MM.1S (cell line): ENCODE measurements at regions not wholly inside any gene's neighbourhood (a gene's known extent, or its start where the extent isn't known, plus 50 kb on each side); places are given as distances from the start of the nearest gene placed in this dataset.

Experiments
- DNase-seq: peaks from one replicate; pipeline ENCODE4 v3.0.0-alpha.2; 2015
- H2AFZ ChIP-seq: fragments of 300-600 bp; sonication (generic); 2 replicates; pipeline ENCODE4 v1.6.0; 2016; ENCODE audit warnings: antibody characterized with exemption, low read length
- H3F3A ChIP-seq: fragments of 300-600 bp; sonication (generic); 2 replicates; pipeline ENCODE4 v1.6.1; 2016; ENCODE audit warnings: mild to moderate bottlenecking, antibody characterized with exemption, low read length, moderate library complexity, mixed read lengths; ENCODE audit not compliant: insufficient read depth
- H3K27ac ChIP-seq: fragments of 300-600 bp; sonication (generic); 2 replicates; pipeline ENCODE4 v1.5.1; 2016; ENCODE audit warnings: mild to moderate bottlenecking, low read length
- H3K27me3 ChIP-seq: fragments of 300-600 bp; sonication (generic); replicated peaks from 2 replicates; pipeline ENCODE4 v1.6.0; 2016; ENCODE audit warnings: low read length; ENCODE audit not compliant: insufficient read depth
- H3K36me3 ChIP-seq: fragments of 300-600 bp; sonication (generic); replicated peaks from 2 replicates; pipeline ENCODE4 v1.6.1; 2016; ENCODE audit warnings: mild to moderate bottlenecking, low read length, mixed read lengths; ENCODE audit not compliant: insufficient read depth
- H3K4me1 ChIP-seq: fragments of 300-600 bp; sonication (generic); 2 replicates; pipeline ENCODE4 v1.6.1; 2016; ENCODE audit warnings: low read length, mixed read lengths
- H3K4me2 ChIP-seq: fragments of 300-600 bp; sonication (generic); 2 replicates; pipeline ENCODE4 v1.6.0; 2016; ENCODE audit warnings: low read depth, low read length
- H3K4me3 ChIP-seq: fragments of 300-600 bp; sonication (generic); 2 replicates; pipeline ENCODE4 v1.5.1; 2016; ENCODE audit warnings: low read length, mixed read lengths
- H3K79me2 ChIP-seq: fragments of 300-600 bp; sonication (generic); 2 replicates; pipeline ENCODE4 v1.6.1; 2016; ENCODE audit warnings: mixed run types, low read length, mixed read lengths
- H3K9ac ChIP-seq: fragments of 300-600 bp; sonication (generic); 2 replicates; pipeline ENCODE4 v1.6.1; 2016; ENCODE audit warnings: low read length, mixed read lengths
- H3K9me2 ChIP-seq: fragments of 300-600 bp; sonication (generic); replicated peaks from 2 replicates; pipeline ENCODE4 v1.6.1; 2016; ENCODE audit warnings: mild to moderate bottlenecking, low read length, mixed read lengths; ENCODE audit not compliant: insufficient read depth
- H3K9me3 ChIP-seq: fragments of 300-600 bp; sonication (generic); replicated peaks from 2 replicates; pipeline ENCODE4 v1.6.1; 2016; ENCODE audit warnings: mild to moderate bottlenecking, low read length, mixed read lengths; ENCODE audit not compliant: insufficient read depth
- H4K20me1 ChIP-seq: fragments of 300-600 bp; sonication (generic); 2 replicates; pipeline ENCODE4 v1.6.1; 2016; ENCODE audit warnings: mild to moderate bottlenecking, low read length, moderate library complexity, mixed read lengths; ENCODE audit not compliant: insufficient read depth
- EZH2 ChIP-seq: fragments of 300-600 bp; sonication (generic); optimal IDR thresholded peaks from 2 replicates; pipeline ENCODE3; 2017; ENCODE audit warnings: low read depth, mild to moderate bottlenecking, antibody characterized with exemption, low read length, mixed read lengths
- EZH2phosphoT487 ChIP-seq: fragments of 300-600 bp; sonication (generic); IDR thresholded peaks from 2 replicates; pipeline ENCODE4 v1.6.1; 2018; ENCODE audit warnings: antibody characterized with exemption, low read length
- TF ChIP-seq, protein P1 (sequence below): fragments of 300-600 bp; sonication (generic); IDR thresholded peaks from 2 replicates; pipeline ENCODE4 v1.5.1; 2016; ENCODE audit warnings: antibody characterized with exemption, low read length, mixed read lengths

DNA sequence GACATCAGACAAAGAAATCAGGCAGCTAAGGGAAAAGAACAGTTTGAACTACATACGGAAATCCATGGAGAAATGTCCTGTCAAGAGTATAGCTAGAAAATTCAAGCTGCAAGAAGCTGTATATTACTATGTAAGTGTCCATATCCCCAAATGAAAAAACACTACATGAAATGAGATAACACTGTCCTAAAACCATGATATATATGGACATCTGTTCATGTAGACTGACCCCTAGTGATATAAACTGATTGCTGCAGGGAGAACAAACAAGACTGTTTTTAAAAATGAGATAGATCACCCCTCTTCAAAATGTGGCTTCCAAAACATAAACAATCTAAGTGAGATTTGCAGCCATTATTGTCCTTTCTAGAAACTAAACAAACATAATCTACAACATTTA is 985.6 kb downstream of the EPHA3 start:
- no peak overlapping the region for H3K9ac ChIP-seq
- H3K27me3 ChIP-seq, result no peaks in the 10 kb centered on the region
- H3K27ac ChIP-seq, result no peak overlapping the region
- TF ChIP-seq, protein P1, sequence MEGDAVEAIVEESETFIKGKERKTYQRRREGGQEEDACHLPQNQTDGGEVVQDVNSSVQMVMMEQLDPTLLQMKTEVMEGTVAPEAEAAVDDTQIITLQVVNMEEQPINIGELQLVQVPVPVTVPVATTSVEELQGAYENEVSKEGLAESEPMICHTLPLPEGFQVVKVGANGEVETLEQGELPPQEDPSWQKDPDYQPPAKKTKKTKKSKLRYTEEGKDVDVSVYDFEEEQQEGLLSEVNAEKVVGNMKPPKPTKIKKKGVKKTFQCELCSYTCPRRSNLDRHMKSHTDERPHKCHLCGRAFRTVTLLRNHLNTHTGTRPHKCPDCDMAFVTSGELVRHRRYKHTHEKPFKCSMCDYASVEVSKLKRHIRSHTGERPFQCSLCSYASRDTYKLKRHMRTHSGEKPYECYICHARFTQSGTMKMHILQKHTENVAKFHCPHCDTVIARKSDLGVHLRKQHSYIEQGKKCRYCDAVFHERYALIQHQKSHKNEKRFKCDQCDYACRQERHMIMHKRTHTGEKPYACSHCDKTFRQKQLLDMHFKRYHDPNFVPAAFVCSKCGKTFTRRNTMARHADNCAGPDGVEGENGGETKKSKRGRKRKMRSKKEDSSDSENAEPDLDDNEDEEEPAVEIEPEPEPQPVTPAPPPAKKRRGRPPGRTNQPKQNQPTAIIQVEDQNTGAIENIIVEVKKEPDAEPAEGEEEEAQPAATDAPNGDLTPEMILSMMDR, result peak; percentile 63
- no peak for TF ChIP-seq EZH2
- no peaks in the 10 kb centered on the region for H3F3A ChIP-seq
- no peaks in the 10 kb centered on the region for H3K4me1 ChIP-seq
- H3K9me3 ChIP-seq, result no peaks in the 10 kb centered on the region
- H3K79me2 ChIP-seq, result no peaks in the 10 kb centered on the region
- no peak overlapping the region for H2AFZ ChIP-seq
- no peak overlapping the region for H3K4me2 ChIP-seq
- H4K20me1 ChIP-seq, result no peaks in the 10 kb centered on the region
- no peaks in the 10 kb centered on the region for H3K36me3 ChIP-seq
- H3K9me2 ChIP-seq, result no peaks in the 10 kb centered on the region
- peak; percentile 55 for DNase-seq
- H3K4me3 ChIP-seq, result no peak overlapping the region

DNA sequence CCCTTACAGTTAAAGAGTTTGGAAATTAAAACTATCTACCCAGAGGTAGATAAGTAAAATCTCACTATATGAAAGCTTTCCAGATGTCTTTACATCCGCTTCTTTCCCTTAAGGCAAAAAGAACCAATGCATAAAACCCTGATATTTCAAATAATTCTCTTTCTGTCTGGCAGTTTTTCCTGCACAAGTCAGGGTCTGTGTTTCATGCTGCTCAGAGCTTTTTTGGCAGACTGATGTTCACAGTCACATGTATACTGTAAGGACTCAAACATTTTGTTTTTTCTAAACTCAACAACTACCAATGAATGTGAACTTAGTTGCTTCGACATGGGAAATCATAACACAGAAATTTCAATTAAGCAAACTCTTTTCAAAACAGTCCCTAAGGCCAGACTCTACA is 988.4 kb downstream of the EPHA3 start:
- H3K9me2 ChIP-seq, result no peaks in the 10 kb centered on the region
- H3K79me2 ChIP-seq, result no peaks in the 10 kb centered on the region
- no peaks in the 10 kb centered on the region for H3K4me1 ChIP-seq
- H3K36me3 ChIP-seq, result no peaks in the 10 kb centered on the region
- H3K9me3 ChIP-seq, result no peaks in the 10 kb centered on the region
- TF ChIP-seq EZH2phosphoT487 (no peak), EZH2 (no peak)
- TF ChIP-seq, protein P1, result no peak
- H2AFZ ChIP-seq, result no peak overlapping the region
- no peak for DNase-seq
- H3K9ac ChIP-seq, result no peak overlapping the region
- no peak overlapping the region for H3K27ac ChIP-seq
- no peak overlapping the region for H3K4me2 ChIP-seq
- no peaks in the 10 kb centered on the region for H3K27me3 ChIP-seq
- H4K20me1 ChIP-seq, result no peaks in the 10 kb centered on the region
- no peaks in the 10 kb centered on the region for H3F3A ChIP-seq
- H3K4me3 ChIP-seq, result no peak overlapping the region

DNA sequence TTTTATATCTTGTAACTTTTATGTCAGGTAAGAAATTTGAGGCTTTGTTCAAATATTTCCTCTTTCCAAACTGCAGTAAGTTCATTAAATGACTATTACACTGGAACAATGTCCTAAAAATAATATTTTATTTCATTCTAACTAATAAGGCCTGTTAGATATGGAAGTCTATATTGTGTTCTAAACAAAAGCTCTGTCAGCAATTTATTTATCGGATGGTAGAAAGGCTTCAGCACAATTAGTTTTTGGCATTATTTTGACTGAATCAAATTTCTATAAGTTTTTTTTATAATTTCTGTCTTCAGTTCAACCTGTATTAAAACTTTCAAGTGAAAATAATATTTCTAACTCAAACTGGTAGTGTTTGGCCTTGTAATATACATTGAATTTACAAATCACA is 992.1 kb downstream of the EPHA3 start:
- H3K4me1 ChIP-seq, result no peaks in the 10 kb centered on the region
- TF ChIP-seq EZH2phosphoT487 (no peak), EZH2 (no peak)
- TF ChIP-seq, protein P1, result no peak
- H3K9ac ChIP-seq, result no peak overlapping the region
- H3K4me3 ChIP-seq, result no peak overlapping the region
- no peak overlapping the region for H3K27ac ChIP-seq
- H3K9me3 ChIP-seq, result no peaks in the 10 kb centered on the region
- H3K4me2 ChIP-seq, result no peak overlapping the region
- no peaks in the 10 kb centered on the region for H3F3A ChIP-seq
- DNase-seq, result no peak
- no peaks in the 10 kb centered on the region for H3K36me3 ChIP-seq
- no peaks in the 10 kb centered on the region for H3K9me2 ChIP-seq
- no peaks in the 10 kb centered on the region for H3K27me3 ChIP-seq
- H3K79me2 ChIP-seq, result no peaks in the 10 kb centered on the region
- H4K20me1 ChIP-seq, result no peaks in the 10 kb centered on the region
- H2AFZ ChIP-seq, result no peak overlapping the region
